Thyroid gland (tissue), 4 donors: ENCODE measurements at regions not wholly inside any gene's neighbourhood (a gene's known extent, or its start where the extent isn't known, plus 50 kb on each side); places are given as distances from the start of the nearest gene placed in this dataset.
"Not testable (repeated sequence)": the region's sequence is repeated elsewhere in the genome, so short reads cannot be mapped to it uniquely, and the experiment has no call there.

Source experiments
- DNase-seq, 2 donors: peaks; one replicate each; pipeline ENCODE4 v3.0.0-alpha.2; 2019
- H3K27ac ChIP-seq, 3 donors: fragments of 200-600 bp; sonication (generic); 1 replicate in 2 of 3; 2 replicates in 1 of 3; pipeline ENCODE4 v1.5.1; 2016 to 2019; ENCODE audit warnings: mild to moderate bottlenecking in 1 of 3, moderate library complexity in 1 of 3
- H3K27me3 ChIP-seq: fragments of 200-600 bp; sonication (generic); one replicate; pipeline ENCODE4 v1.5.1; 2019
- H3K36me3 ChIP-seq, 2 donors: fragments of 200-600 bp; sonication (generic); one replicate each; pipeline ENCODE4 v1.5.1; 2016 to 2019
- H3K4me1 ChIP-seq, 2 donors: fragments of 200-600 bp; sonication (generic); one replicate each; pipeline ENCODE4 v1.5.1; 2017 to 2019
- H3K4me3 ChIP-seq, 3 donors: fragments of 200-600 bp; sonication (generic); replicated peaks in 1 of 3; 1 replicate in 2 of 3; 2 replicates in 1 of 3; pipeline ENCODE4 v1.5.1; 2016; ENCODE audit warnings: mild to moderate bottlenecking in 1 of 3
- H3K9me3 ChIP-seq: fragments of 200-600 bp; sonication (generic); one replicate; pipeline ENCODE4 v1.5.1; 2017
- CTCF ChIP-seq, 6 experiments: fragments of 200-600 bp in 3 of 6; fragments of 450-650 bp in 3 of 6; sonication (generic) in 3 of 6; IDR thresholded peaks; one replicate each; pipeline ENCODE4 v1.5.1; 2016 to 2019; ENCODE audit warnings: antibody characterized with exemption in 6 of 6, mild to moderate bottlenecking in 2 of 6, inconsistent platforms in 1 of 6, moderate library complexity in 1 of 6
- POLR2A ChIP-seq, 2 donors: fragments of 450-650 bp; IDR thresholded peaks; one replicate each; pipeline ENCODE4 v1.6.1; 2017; ENCODE audit warnings: antibody characterized with exemption in 2 of 2, mild to moderate bottlenecking in 2 of 2, moderate library complexity in 1 of 2
- WGBS, 2 donors: methylation state at CpG; one replicate each; pipeline ENCODE4 v1.1.5; 2017; 5-methylcytosine and 5-hydroxymethylcytosine counted together
- intact Hi-C: fragments of 100-400 bp; cut with DNase I; formaldehyde crosslinking; loops from one replicate; pipeline ENCODE4 v1.15.1; 2023

DNA sequence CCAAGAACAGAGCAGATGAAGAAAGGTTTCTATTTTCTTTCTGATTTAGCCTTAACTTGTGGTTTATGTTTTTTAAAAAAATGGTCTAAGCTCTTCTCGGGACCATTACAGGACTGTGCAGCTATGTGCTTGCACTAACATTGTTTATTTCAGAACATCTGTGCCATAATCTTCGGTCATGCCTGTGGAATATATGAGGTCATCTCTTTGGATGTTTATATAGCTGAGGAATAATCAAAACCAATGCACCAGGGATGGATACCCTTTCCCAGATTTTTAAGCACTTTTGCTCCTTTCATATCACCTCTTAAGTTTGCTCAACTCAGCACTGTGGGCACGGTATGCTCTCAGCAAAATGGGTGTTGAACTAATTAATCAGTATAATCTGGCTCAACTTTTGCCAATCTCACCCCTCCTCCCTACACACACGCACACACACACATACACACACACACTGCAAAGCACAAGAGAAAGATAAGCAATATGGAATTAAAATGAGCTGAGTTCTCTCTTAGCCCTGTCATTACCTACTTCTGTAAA, 268.5 kb upstream of the TMC3 start:
- no peak for DNase-seq
- 67 to 74% methylated on average over 4 of the region's 4 CpGs for WGBS, 2 donors
- H3K27ac ChIP-seq = no peak overlapping the region

GRCh38 chr15:81636064-81636463, 262.1 kb upstream of the TMC3 start:
- DNase-seq, H3K27me3 ChIP-seq, H3K36me3 ChIP-seq, intact Hi-C loops, H3K9me3 ChIP-seq, H3K4me3 ChIP-seq, H3K4me1 ChIP-seq, H3K27ac ChIP-seq: not testable (repeated sequence)
- WGBS, 2 donors = 75 to 76% methylated on average over 2 of the region's 2 CpGs

More for the DNA sequence above, 268.5 kb upstream of the TMC3 start:
- Histone ChIP-seq H3K9me3 (no peaks in the 10 kb centered on the region), H3K36me3 (no peaks in the 10 kb centered on the region), H3K4me3 (no peak overlapping the region), H3K4me1 (no peaks in the 10 kb centered on the region), H3K27me3 (no peaks in the 10 kb centered on the region)
- intact Hi-C loops = no loop called here
- TF ChIP-seq CTCF (IDR thresholded peaks at IDR 0.05) = no peak
- no peak for TF ChIP-seq POLR2A (IDR thresholded peaks at IDR 0.05)

DNA sequence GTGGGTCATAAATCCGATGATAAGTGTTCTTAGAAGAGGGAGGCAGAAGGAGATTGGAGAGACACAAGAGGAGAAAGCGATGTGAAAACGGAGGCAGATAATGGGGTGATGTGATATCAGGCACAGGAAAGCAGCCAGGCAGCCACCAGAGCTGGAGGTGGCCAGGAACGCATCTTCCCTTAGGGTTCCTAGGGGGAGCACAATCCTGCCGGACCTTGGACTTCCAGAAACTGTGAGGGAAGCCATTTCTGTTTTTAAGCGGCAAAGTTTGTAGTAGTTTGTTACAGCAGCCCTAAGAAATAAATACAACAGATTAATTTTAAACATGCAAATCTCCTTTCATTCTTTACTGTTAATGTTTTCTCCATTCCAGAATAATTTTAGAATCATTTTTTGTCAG, 259.9 kb upstream of the TMC3 start:
- DNase-seq = no peak
- H3K36me3 ChIP-seq = no peaks in the 10 kb centered on the region
- H3K4me3 ChIP-seq = no peak overlapping the region
- no peaks in the 10 kb centered on the region for H3K27me3 ChIP-seq
- WGBS, 2 donors = 81 to 86% methylated on average over 6 of the region's 6 CpGs
- TF ChIP-seq CTCF (IDR thresholded peaks at IDR 0.05) = no peak
- no peak for TF ChIP-seq POLR2A (IDR thresholded peaks at IDR 0.05)
- no peaks in the 10 kb centered on the region for H3K9me3 ChIP-seq
- H3K27ac ChIP-seq = no peak overlapping the region
- H3K4me1 ChIP-seq = no peaks in the 10 kb centered on the region
- intact Hi-C loops = no loop called here

DNA sequence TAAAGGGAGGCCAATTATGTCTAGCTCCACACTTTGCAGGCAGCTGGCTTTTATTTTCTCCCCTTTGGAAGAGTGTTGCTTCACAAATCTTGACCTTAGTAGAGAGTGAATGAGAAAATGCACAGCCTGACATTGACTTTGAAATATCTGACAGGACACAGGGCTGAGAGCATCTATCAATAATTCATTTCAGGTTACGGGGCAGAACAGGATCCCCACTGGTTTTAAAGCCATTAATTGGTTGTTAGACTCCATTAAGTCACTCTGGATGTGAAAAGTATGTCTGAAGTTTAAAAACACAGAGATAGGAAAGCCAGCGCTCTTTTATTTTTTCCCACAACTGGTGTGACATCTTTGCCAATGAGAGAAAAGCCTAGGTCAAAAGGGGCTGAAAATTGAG, 251.9 kb upstream of the TMC3 start:
- no peaks in the 10 kb centered on the region for H3K27me3 ChIP-seq
- TF ChIP-seq POLR2A (IDR thresholded peaks at IDR 0.05) (no peak), CTCF (IDR thresholded peaks at IDR 0.05) (no peak)
- intact Hi-C loops = no loop called here

DNA sequence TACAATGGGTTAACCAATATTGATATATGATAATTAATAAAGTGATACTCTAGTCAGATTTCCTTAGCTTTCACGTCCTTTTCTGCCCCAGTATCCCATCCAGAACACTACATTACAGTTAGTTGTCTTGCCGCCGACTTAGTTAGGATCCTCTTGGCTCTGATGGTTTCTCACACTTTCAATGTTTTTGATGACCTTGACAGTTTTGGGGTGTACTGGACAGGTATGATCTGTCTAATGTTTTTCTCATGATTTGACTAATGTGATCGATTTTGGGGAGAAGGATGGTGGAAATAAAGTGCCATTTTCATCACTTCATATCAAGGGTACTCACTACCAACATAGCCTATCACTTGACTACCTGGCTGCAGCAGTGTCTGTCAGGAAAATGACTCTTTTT, 245.0 kb upstream of the TMC3 start:
- H3K9me3 ChIP-seq = no peaks in the 10 kb centered on the region
- 83 to 85% methylated on average over 4 of the region's 4 CpGs for WGBS, 2 donors
- no peak for DNase-seq

More for the DNA sequence above, 251.9 kb upstream of the TMC3 start:
- Histone ChIP-seq H3K27ac (no peak overlapping the region), H3K36me3 (no peaks in the 10 kb centered on the region), H3K4me1 (no peaks in the 10 kb centered on the region), H3K9me3 (no peaks in the 10 kb centered on the region), H3K4me3 (no peak overlapping the region)
- 86 to 88% methylated on average over 2 of the region's 2 CpGs for WGBS, 2 donors
- no peak for DNase-seq

More for the DNA sequence above, 245.0 kb upstream of the TMC3 start:
- no peak for TF ChIP-seq CTCF (IDR thresholded peaks at IDR 0.05)
- TF ChIP-seq POLR2A (IDR thresholded peaks at IDR 0.05) = no peak
- no peak overlapping the region for H3K4me3 ChIP-seq
- no peaks in the 10 kb centered on the region for H3K36me3 ChIP-seq
- intact Hi-C loops = no loop called here
- H3K27me3 ChIP-seq = no peaks in the 10 kb centered on the region
- H3K4me1 ChIP-seq = no peaks in the 10 kb centered on the region
- no peak overlapping the region for H3K27ac ChIP-seq
